ENCODE measurements at regions not wholly inside any gene's neighbourhood (a gene's known extent, or its start where the extent isn't known, plus 50 kb on each side); places are given as distances from the start of the nearest gene placed in this dataset.

- H3K27me3 Mint-ChIP-seq (ENCODE audit: low read depth) = peaks cover 1% of the 10 kb centered on the region
- H3K36me3 Mint-ChIP-seq (ENCODE audit: low read depth) = no peaks in the 10 kb centered on the region
- peaks cover 11% of the 10 kb centered on the region for H3K9me3 Mint-ChIP-seq (ENCODE audit: low read depth)
- no peak overlapping the region for H3K27ac Mint-ChIP-seq (ENCODE audit: unreplicated experiment)
- no peak overlapping the region for H3K4me3 Mint-ChIP-seq (ENCODE audit: unreplicated experiment)
- TF ChIP-seq, protein P1, sequence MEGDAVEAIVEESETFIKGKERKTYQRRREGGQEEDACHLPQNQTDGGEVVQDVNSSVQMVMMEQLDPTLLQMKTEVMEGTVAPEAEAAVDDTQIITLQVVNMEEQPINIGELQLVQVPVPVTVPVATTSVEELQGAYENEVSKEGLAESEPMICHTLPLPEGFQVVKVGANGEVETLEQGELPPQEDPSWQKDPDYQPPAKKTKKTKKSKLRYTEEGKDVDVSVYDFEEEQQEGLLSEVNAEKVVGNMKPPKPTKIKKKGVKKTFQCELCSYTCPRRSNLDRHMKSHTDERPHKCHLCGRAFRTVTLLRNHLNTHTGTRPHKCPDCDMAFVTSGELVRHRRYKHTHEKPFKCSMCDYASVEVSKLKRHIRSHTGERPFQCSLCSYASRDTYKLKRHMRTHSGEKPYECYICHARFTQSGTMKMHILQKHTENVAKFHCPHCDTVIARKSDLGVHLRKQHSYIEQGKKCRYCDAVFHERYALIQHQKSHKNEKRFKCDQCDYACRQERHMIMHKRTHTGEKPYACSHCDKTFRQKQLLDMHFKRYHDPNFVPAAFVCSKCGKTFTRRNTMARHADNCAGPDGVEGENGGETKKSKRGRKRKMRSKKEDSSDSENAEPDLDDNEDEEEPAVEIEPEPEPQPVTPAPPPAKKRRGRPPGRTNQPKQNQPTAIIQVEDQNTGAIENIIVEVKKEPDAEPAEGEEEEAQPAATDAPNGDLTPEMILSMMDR (IDR thresholded peaks at IDR 0.05) = no peak
- H3K4me1 Mint-ChIP-seq (ENCODE audit: low read depth) = no peaks in the 10 kb centered on the region
- DNase-seq (ENCODE audit: low spot score) = no peak
Observed at GRCh38 chr4:89369581-89369980, 62.0 kb upstream of the GPRIN3 start.

DNA sequence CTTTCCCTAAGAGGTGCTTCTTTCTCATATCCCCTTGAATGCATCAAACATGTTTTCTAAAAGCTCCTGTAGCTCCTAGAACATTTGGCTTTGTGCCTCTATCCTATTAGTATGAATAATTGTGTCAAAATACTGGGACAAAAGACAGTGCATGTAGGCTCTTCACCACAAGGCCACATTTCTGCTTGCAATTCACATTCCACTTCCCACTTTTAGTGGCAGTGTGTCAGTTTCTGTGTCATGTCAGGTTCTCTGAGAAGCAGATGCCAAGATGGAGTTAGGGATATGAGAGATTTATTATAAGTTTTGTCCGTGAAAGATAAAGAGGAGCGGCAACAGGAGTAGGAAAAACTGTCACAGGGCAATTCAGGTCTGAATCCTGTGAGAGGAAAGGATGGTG lies 61.3 kb upstream of the GPRIN3 start:
- Mint-ChIP-seq H3K36me3 (ENCODE audit: low read depth) (no peaks in the 10 kb centered on the region), H3K27me3 (ENCODE audit: low read depth) (peaks cover 1% of the 10 kb centered on the region), H3K4me1 (ENCODE audit: low read depth) (no peaks in the 10 kb centered on the region), H3K9me3 (ENCODE audit: low read depth) (peaks cover 11% of the 10 kb centered on the region), H3K4me3 (ENCODE audit: unreplicated experiment) (no peak overlapping the region), H3K27ac (ENCODE audit: unreplicated experiment) (no peak overlapping the region)
- TF ChIP-seq, protein P1 (IDR thresholded peaks at IDR 0.05) = no peak
- no peak for DNase-seq (ENCODE audit: low spot score)

GRCh38 chr4:89365776-89366175 lies 58.2 kb upstream of the GPRIN3 start:
- Mint-ChIP-seq H3K4me1 (ENCODE audit: low read depth) (no peaks in the 10 kb centered on the region), H3K9me3 (ENCODE audit: low read depth) (peaks cover 11% of the 10 kb centered on the region), H3K4me3 (ENCODE audit: unreplicated experiment) (no peak overlapping the region), H3K27me3 (ENCODE audit: low read depth) (peaks cover 3% of the 10 kb centered on the region), H3K36me3 (ENCODE audit: low read depth) (no peaks in the 10 kb centered on the region), H3K27ac (ENCODE audit: unreplicated experiment) (no peak overlapping the region)
- TF ChIP-seq, protein P1 (IDR thresholded peaks at IDR 0.05) = no peak
- no peak for DNase-seq (ENCODE audit: low spot score)

GRCh38 chr4:89365375-89365774 lies 57.8 kb upstream of the GPRIN3 start:
- Mint-ChIP-seq H3K36me3 (ENCODE audit: low read depth) (no peaks in the 10 kb centered on the region), H3K4me1 (ENCODE audit: low read depth) (no peaks in the 10 kb centered on the region)

DNA sequence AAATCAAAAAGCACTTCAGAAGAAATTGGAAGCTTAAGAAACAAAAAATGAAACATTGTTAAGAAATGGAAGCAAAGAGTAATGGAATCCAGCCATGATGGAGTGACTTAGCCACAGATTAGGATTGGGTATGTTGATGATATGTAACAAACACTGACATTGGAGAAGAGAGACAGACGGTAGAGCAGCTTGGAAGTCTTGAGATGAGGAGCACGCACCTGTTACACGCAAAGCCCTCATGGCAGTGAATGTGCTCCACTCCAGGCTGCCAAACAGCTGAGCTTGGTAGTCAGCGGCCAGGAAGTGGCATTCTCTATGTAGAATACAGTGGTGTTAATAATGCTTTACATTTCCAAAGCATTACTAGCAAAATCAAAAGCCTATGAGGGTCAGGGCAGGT lies 56.9 kb upstream of the GPRIN3 start:
- no peak overlapping the region for H3K4me3 Mint-ChIP-seq (ENCODE audit: unreplicated experiment)
- peaks cover 2% of the 10 kb centered on the region for H3K27me3 Mint-ChIP-seq (ENCODE audit: low read depth)
- peaks cover 11% of the 10 kb centered on the region for H3K9me3 Mint-ChIP-seq (ENCODE audit: low read depth)
- H3K27ac Mint-ChIP-seq (ENCODE audit: unreplicated experiment) = no peak overlapping the region
- H3K4me1 Mint-ChIP-seq (ENCODE audit: low read depth) = no peaks in the 10 kb centered on the region
- H3K36me3 Mint-ChIP-seq (ENCODE audit: low read depth) = no peaks in the 10 kb centered on the region
- no peak for DNase-seq (ENCODE audit: low spot score)
- TF ChIP-seq, protein P1 (IDR thresholded peaks at IDR 0.05) = no peak

More at GRCh38 chr4:89365375-89365774, 57.8 kb upstream of the GPRIN3 start:
- TF ChIP-seq, protein P1 (IDR thresholded peaks at IDR 0.05) = no peak
- H3K9me3 Mint-ChIP-seq (ENCODE audit: low read depth) = peaks cover 11% of the 10 kb centered on the region
- no peak for DNase-seq (ENCODE audit: low spot score)
- peaks cover 3% of the 10 kb centered on the region for H3K27me3 Mint-ChIP-seq (ENCODE audit: low read depth)
- no peak overlapping the region for H3K4me3 Mint-ChIP-seq (ENCODE audit: unreplicated experiment)
- H3K27ac Mint-ChIP-seq (ENCODE audit: unreplicated experiment) = no peak overlapping the region
